ENCODE measurements at regions not wholly inside any gene's neighbourhood (a gene's known extent, or its start where the extent isn't known, plus 50 kb on each side); places are given as distances from the start of the nearest gene placed in this dataset.
"Not testable (repeated sequence)": the region's sequence is repeated elsewhere in the genome, so short reads cannot be mapped to it uniquely, and the experiment has no call there.

DNA sequence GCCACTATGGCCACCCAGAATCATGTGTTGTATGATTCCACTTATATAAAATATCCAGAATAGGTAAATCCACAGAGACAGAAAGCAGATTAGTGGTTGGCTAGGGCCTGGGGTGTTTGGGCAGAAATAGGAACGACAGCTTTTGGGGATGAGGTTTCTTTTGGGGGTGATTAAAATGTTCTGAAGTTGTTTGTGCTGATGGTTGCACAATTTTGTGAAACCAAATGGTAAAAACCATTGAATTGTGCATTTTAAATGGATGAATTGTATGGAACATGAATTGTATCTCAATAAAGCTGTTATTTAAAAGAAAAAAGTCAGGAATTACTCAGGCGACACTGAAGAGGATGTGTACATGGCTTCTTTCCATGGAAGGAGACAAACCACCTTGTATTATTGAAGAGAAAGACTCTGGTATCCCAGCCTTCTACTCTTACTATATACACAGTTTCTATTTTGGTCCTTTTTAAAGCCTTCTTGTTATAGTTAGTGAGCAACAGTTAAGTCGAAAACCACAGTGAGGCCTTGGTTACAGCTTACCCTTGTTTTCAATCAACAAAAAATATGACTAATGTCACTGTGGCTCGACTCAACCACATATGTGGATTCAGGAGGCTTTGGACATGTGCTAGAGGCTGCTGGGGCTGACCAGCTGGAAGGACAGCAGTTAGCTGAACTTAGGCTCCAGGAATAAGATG is 57.1 kb upstream of the KMT2E start:
- H3K36me3 Mint-ChIP-seq (ENCODE audit: insufficient read depth, unreplicated experiment), result no peaks in the 10 kb centered on the region
- peak overlapping the region; percentile 62 for H3K27ac Mint-ChIP-seq (ENCODE audit: unreplicated experiment)
- no peaks in the 10 kb centered on the region for H3K4me1 ChIP-seq
- no peak for DNase-seq
- no peaks in the 10 kb centered on the region for H3K4me1 Mint-ChIP-seq (ENCODE audit: low read depth, unreplicated experiment)
- intact Hi-C loops (cut with micrococcal nuclease; ENCODE audit: unreplicated experiment), result no loop called here
- POLR2A ChIA-PET, result no interaction called here
- H3K4me3 Mint-ChIP-seq (ENCODE audit: unreplicated experiment), result no peak overlapping the region
- H3K27me3 ChIP-seq (replicated peaks; ENCODE audit: control insufficient read depth, insufficient read depth, low read length), result no peaks in the 10 kb centered on the region
- no peaks in the 10 kb centered on the region for H3K9me3 ChIP-seq
- no peak overlapping the region for H3K4me3 ChIP-seq (ENCODE audit: low read depth, low read length)
- CTCF ChIA-PET, result no interaction called here
- no peaks in the 10 kb centered on the region for H3K9me3 Mint-ChIP-seq (ENCODE audit: unreplicated experiment)
- no peaks in the 10 kb centered on the region for H3K36me3 ChIP-seq (ENCODE audit: control insufficient read depth, insufficient read depth, low read length)
- H3K27me3 Mint-ChIP-seq (ENCODE audit: insufficient read depth, unreplicated experiment), result no peaks in the 10 kb centered on the region
- BruUV-seq (replicated peaks), result no TSS peak
- TF ChIP-seq, protein P1, sequence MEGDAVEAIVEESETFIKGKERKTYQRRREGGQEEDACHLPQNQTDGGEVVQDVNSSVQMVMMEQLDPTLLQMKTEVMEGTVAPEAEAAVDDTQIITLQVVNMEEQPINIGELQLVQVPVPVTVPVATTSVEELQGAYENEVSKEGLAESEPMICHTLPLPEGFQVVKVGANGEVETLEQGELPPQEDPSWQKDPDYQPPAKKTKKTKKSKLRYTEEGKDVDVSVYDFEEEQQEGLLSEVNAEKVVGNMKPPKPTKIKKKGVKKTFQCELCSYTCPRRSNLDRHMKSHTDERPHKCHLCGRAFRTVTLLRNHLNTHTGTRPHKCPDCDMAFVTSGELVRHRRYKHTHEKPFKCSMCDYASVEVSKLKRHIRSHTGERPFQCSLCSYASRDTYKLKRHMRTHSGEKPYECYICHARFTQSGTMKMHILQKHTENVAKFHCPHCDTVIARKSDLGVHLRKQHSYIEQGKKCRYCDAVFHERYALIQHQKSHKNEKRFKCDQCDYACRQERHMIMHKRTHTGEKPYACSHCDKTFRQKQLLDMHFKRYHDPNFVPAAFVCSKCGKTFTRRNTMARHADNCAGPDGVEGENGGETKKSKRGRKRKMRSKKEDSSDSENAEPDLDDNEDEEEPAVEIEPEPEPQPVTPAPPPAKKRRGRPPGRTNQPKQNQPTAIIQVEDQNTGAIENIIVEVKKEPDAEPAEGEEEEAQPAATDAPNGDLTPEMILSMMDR (IDR thresholded peaks at IDR 0.05; ENCODE audit: insufficient read depth in 1 of 2, low read depth in 1 of 2, low read length in 1 of 2, severe bottlenecking in 1 of 2, unreplicated experiment in 1 of 2), result no peak

DNA sequence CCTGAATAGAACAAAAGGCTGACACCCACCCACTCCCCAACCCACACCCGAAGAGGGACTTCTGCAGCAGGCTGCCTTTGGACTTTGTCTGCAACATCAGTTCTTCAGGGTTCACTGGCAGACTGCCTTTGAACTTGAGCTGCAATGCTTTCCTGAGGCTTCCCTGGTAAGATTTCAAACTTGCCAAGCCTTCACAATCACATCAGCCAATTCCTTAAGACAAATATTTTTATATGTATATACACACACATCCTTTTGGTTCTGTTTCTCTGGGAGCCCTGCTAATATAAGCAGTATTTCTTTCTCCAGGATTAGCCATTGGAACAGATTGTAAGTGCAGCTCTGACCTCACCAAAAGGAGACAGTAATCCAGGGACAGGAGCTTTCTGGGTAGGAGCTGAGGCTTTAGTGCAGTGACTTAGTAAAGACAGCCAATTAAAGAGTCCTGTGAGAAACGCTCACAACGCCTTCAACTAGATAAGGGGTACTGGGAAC is 55.6 kb upstream of the KMT2E start:
- Mint-ChIP-seq H3K36me3 (ENCODE audit: insufficient read depth, unreplicated experiment) (no peaks in the 10 kb centered on the region), H3K27me3 (ENCODE audit: insufficient read depth, unreplicated experiment) (no peaks in the 10 kb centered on the region), H3K27ac (ENCODE audit: unreplicated experiment) (no peak overlapping the region), H3K4me1 (ENCODE audit: low read depth, unreplicated experiment) (no peaks in the 10 kb centered on the region), H3K9me3 (ENCODE audit: unreplicated experiment) (no peaks in the 10 kb centered on the region), H3K4me3 (ENCODE audit: unreplicated experiment) (no peak overlapping the region)
- ChIA-PET CTCF (no interaction called here), POLR2A (no interaction called here)
- intact Hi-C loops (cut with micrococcal nuclease; ENCODE audit: unreplicated experiment), result no loop called here
- no peak for DNase-seq
- Histone ChIP-seq H3K4me3 (ENCODE audit: low read depth, low read length) (no peak overlapping the region), H3K9me3 (peaks cover 2% of the 10 kb centered on the region), H3K4me1 (no peaks in the 10 kb centered on the region), H3K27me3 (replicated peaks; ENCODE audit: control insufficient read depth, insufficient read depth, low read length) (no peaks in the 10 kb centered on the region), H3K36me3 (ENCODE audit: control insufficient read depth, insufficient read depth, low read length) (no peaks in the 10 kb centered on the region)
- TF ChIP-seq, protein P1 (IDR thresholded peaks at IDR 0.05; ENCODE audit: insufficient read depth in 1 of 2, low read depth in 1 of 2, low read length in 1 of 2, severe bottlenecking in 1 of 2, unreplicated experiment in 1 of 2), result no peak
- BruUV-seq (replicated peaks), result no TSS peak

DNA sequence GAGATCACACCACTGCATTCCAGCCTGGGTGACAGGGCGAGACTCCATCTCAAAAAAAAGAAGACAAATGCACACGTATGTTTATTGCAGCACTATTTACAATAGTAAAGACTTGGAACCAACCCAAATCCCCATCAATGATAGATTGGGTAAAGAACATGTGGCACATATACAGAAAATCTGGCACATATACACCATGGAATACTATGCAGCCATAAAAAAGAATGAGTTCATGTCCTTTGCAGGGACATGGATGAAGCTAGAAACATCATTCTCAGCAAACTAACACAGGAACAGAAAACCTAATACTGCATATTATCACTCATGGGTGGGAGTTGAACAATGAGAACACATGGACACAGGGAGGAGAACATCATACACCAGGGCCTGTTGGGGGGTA is 54.5 kb upstream of the KMT2E start:
- H3K4me1 ChIP-seq; H3K36me3 ChIP-seq (ENCODE audit: control insufficient read depth, insufficient read depth, low read length); H3K9me3 Mint-ChIP-seq (ENCODE audit: unreplicated experiment); H3K36me3 Mint-ChIP-seq (ENCODE audit: insufficient read depth, unreplicated experiment); intact Hi-C loops (cut with micrococcal nuclease; ENCODE audit: unreplicated experiment); POLR2A ChIA-PET; H3K4me3 Mint-ChIP-seq (ENCODE audit: unreplicated experiment); H3K4me3 ChIP-seq (ENCODE audit: low read depth, low read length); H3K27ac Mint-ChIP-seq (ENCODE audit: unreplicated experiment); DNase-seq; H3K9me3 ChIP-seq; BruUV-seq (replicated peaks); H3K27me3 Mint-ChIP-seq (ENCODE audit: insufficient read depth, unreplicated experiment); H3K4me1 Mint-ChIP-seq (ENCODE audit: low read depth, unreplicated experiment); H3K27me3 ChIP-seq (replicated peaks; ENCODE audit: control insufficient read depth, insufficient read depth, low read length); CTCF ChIA-PET: not testable (repeated sequence)
